NT2/D1 (cell line): ENCODE measurements at regions not wholly inside any gene's neighbourhood (a gene's known extent, or its start where the extent isn't known, plus 50 kb on each side); places are given as distances from the start of the nearest gene placed in this dataset.
"Not testable (repeated sequence)": the region's sequence is repeated elsewhere in the genome, so short reads cannot be mapped to it uniquely, and the experiment has no call there.

Source experiments
- DNase-seq: peaks from one replicate; pipeline ENCODE4 v3.0.0-alpha.2; 2011; ENCODE audit warnings: low read depth, low spot score
- H3K27me3 ChIP-seq: 2 replicates; pipeline ENCODE4 v1.6.0; 2011; ENCODE audit warnings: mild to moderate bottlenecking; ENCODE audit not compliant: insufficient read length, insufficient read depth
- H3K36me3 ChIP-seq: 2 replicates; pipeline ENCODE4 v1.6.1; 2011; ENCODE audit warnings: mild to moderate bottlenecking, low read length, mixed read lengths; ENCODE audit not compliant: insufficient read depth, insufficient read length
- H3K4me1 ChIP-seq: 2 replicates; pipeline ENCODE4 v1.5.1; 2011; ENCODE audit not compliant: insufficient read depth, insufficient read length
- H3K4me3 ChIP-seq: 2 replicates; pipeline ENCODE4 v1.5.1; 2011; ENCODE audit warnings: low read depth; ENCODE audit not compliant: insufficient read length
- H3K9ac ChIP-seq: 2 replicates; pipeline ENCODE4 v1.6.0; 2011; ENCODE audit warnings: low read depth; ENCODE audit not compliant: insufficient read length
- H3K9me3 ChIP-seq: 2 replicates; pipeline ENCODE4 v1.5.1; 2011; ENCODE audit warnings: mild to moderate bottlenecking, low read length; ENCODE audit not compliant: insufficient read depth
- SUZ12 ChIP-seq: IDR thresholded peaks from 2 replicates; pipeline ENCODE4 v1.6.1; 2011; ENCODE audit not compliant: insufficient read length, insufficient read depth; ENCODE audit errors: extremely low read depth
- YY1 ChIP-seq: IDR thresholded peaks from 2 replicates; pipeline ENCODE4 v1.6.1; 2011; ENCODE audit not compliant: insufficient read length, insufficient read depth
- ZNF274 ChIP-seq: IDR thresholded peaks from 2 replicates; pipeline ENCODE4 v1.6.1; 2011; ENCODE audit warnings: mild to moderate bottlenecking, low read depth, low read length

DNA sequence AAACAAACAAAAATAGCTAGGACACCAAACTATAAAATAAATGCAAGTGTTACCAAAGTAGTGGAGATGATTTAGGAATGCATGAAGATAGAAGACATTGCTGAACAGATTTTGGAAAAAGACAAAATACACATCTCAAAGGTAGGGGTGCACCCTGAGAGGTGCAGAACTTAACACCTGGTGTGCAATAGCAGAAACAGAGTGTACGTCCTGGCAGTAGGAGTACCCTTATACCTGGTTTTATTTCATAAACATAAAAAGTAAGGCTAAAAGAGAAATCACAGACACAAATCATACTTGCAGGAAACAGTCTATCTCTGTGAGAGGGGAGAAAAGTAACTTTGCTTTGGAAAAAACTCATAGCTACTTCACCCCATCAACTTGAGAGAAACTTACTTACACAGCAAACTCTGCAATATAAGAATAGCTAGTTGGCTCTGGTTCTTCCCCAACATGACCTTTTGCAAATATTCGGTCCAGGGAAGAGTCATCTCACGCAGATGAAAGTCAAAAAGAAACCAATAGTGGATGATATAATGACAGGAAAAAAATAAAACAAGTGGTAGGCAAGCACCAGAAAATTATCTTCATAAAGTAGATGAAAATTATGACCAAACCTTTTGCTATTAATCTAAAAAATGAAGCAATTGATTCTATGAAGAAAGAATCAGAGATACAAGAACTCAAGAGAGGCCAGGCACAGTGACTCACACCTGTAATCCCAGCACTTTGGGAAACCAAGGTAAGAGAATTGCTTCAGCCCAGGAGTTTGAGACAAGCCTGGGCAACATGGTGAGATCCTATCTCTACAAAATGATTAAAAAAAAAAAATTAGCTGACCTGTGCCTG, 108.9 kb upstream of the BNIP2 start:
- TF ChIP-seq YY1 (no peak), SUZ12 (no peak), ZNF274 (no peak)
- no peak overlapping the region for H3K4me3 ChIP-seq
- no peaks in the 10 kb centered on the region for H3K36me3 ChIP-seq
- H3K4me1 ChIP-seq: no peaks in the 10 kb centered on the region
- no peaks in the 10 kb centered on the region for H3K9me3 ChIP-seq
- H3K27me3 ChIP-seq: no peaks in the 10 kb centered on the region
- no peak for DNase-seq
- H3K9ac ChIP-seq: no peak overlapping the region

DNA sequence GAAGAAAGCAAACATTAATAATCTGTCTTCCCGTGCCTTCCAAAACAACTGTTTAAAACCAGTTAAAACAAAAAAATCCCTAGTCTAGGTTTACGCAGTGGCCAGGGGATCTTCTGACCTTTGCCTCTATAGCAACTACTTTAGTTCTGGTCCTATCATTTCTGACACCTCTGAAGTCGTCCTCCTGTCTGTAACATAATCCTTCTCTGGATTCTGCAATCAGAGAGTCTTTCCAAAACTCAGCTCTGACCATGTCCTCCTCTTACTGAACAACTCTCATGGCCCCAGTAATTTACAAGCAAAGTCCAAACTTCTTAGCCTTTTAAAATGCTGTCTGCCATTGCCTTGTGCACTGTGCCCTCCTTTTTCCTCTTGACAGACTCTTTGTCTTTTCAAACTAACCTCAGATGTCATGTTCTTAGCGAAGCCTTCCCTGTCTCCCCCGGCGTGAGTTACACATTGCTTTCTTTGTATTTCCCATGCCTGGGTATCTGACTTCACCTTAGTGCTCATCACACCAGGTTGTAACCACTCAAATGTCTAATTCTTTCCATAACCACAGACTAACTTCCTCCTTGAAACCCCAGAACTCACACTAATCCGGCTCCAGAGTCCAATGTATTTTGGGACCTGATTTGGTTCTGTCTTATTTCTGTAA, 105.2 kb upstream of the BNIP2 start:
- Histone ChIP-seq H3K9ac (no peak overlapping the region), H3K4me3 (no peak overlapping the region), H3K4me1 (no peaks in the 10 kb centered on the region), H3K9me3 (peaks cover 5% of the 10 kb centered on the region; the same call in 1 of the 2 replicates), H3K27me3 (no peaks in the 10 kb centered on the region), H3K36me3 (no peaks in the 10 kb centered on the region)
- DNase-seq: no peak
- TF ChIP-seq ZNF274: no peak
- no peak for TF ChIP-seq SUZ12
- no peak for TF ChIP-seq YY1

- no peak overlapping the region for H3K9ac ChIP-seq
- no peak for DNase-seq
- no peak overlapping the region for H3K4me3 ChIP-seq
- TF ChIP-seq SUZ12 (no peak), ZNF274 (no peak), YY1 (no peak)
- H3K9me3 ChIP-seq: peaks cover 5% of the 10 kb centered on the region; the same call in 1 of the 2 replicates
- no peaks in the 10 kb centered on the region for H3K36me3 ChIP-seq
- no peaks in the 10 kb centered on the region for H3K27me3 ChIP-seq
- H3K4me1 ChIP-seq: no peaks in the 10 kb centered on the region
Observed at GRCh38 chr15:59792359-59792758, 103.2 kb upstream of the BNIP2 start.

DNA sequence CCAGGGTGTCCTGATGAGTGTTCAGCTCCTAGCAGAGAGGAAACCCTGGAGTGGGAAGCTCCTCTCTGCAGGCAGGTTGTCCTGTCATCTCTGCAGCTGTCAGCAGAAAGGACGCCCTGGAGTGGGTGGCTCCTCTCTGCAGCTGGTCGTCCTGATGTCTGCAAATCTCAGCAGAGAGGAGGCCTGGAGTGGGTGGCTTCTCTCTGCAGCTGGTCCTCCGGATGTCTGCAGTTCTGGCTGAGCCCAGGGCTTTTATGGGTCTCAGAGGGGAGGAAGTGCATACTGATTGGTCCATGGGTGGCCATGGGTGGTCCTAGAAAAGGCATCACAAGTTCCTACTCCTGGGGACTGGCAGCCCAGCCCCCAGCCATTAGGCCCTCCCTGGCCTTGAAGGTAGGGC, 102.6 kb upstream of the BNIP2 start:
- H3K4me3 ChIP-seq: no peak overlapping the region
- no peaks in the 10 kb centered on the region for H3K27me3 ChIP-seq
- no peak overlapping the region for H3K9ac ChIP-seq
- TF ChIP-seq SUZ12 (no peak), YY1 (no peak), ZNF274 (no peak)
- no peak for DNase-seq
- no peaks in the 10 kb centered on the region for H3K4me1 ChIP-seq
- H3K9me3 ChIP-seq: peaks cover 5% of the 10 kb centered on the region; the same call in 1 of the 2 replicates
- no peaks in the 10 kb centered on the region for H3K36me3 ChIP-seq

DNA sequence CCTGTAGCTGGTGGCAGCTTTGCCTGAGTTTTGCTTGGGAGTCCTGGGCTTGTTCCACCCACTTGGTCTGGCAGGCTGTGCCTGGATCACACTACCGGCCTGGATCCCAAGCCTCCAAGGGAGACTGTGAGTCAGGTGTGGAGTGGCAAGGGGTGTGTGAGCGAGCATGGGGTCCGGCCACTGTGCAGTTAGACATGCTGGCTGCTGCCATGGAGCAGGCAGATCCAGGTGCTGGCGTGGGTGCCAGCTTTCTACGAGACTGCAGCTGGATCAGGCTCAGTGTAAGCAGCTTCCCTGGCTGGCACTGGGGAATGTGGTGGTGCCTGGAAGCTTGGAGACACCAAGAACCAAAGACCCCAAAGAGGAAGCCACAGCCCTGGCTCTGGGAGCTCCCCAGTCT, 102.0 kb upstream of the BNIP2 start:
- H3K4me3 ChIP-seq: no peak overlapping the region
- no peaks in the 10 kb centered on the region for H3K36me3 ChIP-seq
- DNase-seq: no peak
- peaks cover 4% of the 10 kb centered on the region for H3K4me1 ChIP-seq
- no peaks in the 10 kb centered on the region for H3K27me3 ChIP-seq
- peaks cover 5% of the 10 kb centered on the region; the same call in 1 of the 2 replicates for H3K9me3 ChIP-seq
- no peak for TF ChIP-seq ZNF274
- TF ChIP-seq YY1: no peak
- TF ChIP-seq SUZ12: no peak
- no peak overlapping the region for H3K9ac ChIP-seq

GRCh38 chr15:59786466-59786865, 97.3 kb upstream of the BNIP2 start:
- H3K36me3 ChIP-seq, H3K9ac ChIP-seq, H3K9me3 ChIP-seq, H3K4me1 ChIP-seq, DNase-seq, H3K4me3 ChIP-seq, H3K27me3 ChIP-seq: not testable (repeated sequence)

GRCh38 chr15:59785981-59786380, 96.9 kb upstream of the BNIP2 start:
- not testable (repeated sequence) for H3K4me3 ChIP-seq, H3K4me1 ChIP-seq, H3K36me3 ChIP-seq, H3K27me3 ChIP-seq, H3K9me3 ChIP-seq, H3K9ac ChIP-seq, DNase-seq

- H3K9ac ChIP-seq, H3K4me1 ChIP-seq, H3K9me3 ChIP-seq, DNase-seq, H3K36me3 ChIP-seq, H3K27me3 ChIP-seq, H3K4me3 ChIP-seq: not testable (repeated sequence)
Observed at GRCh38 chr15:59783774-59784520, 94.8 kb upstream of the BNIP2 start.
